ENCODE measurements at regions not wholly inside any gene's neighbourhood (a gene's known extent, or its start where the extent isn't known, plus 50 kb on each side); places are given as distances from the start of the nearest gene placed in this dataset.
"Not testable (repeated sequence)": the region's sequence is repeated elsewhere in the genome, so short reads cannot be mapped to it uniquely, and the experiment has no call there.

GRCh38 chr12:8396225-8397071 lies 59.3 kb upstream of the CLEC6A start:
- not testable (repeated sequence) for H3K27me3 ChIP-seq; H3K36me3 ChIP-seq; H3K9me3 ChIP-seq; H3K4me1 ChIP-seq; H3K4me3 ChIP-seq (ENCODE audit: low read depth, low read length)
- DNase-seq = peak; percentile 61
- 0 out of 2 replicates have a peak, but pooled peaks have one; percentile 33 for TF ChIP-seq CTCF (IDR thresholded peaks at IDR 0.05; ENCODE audit: low read depth, low read length)

DNA sequence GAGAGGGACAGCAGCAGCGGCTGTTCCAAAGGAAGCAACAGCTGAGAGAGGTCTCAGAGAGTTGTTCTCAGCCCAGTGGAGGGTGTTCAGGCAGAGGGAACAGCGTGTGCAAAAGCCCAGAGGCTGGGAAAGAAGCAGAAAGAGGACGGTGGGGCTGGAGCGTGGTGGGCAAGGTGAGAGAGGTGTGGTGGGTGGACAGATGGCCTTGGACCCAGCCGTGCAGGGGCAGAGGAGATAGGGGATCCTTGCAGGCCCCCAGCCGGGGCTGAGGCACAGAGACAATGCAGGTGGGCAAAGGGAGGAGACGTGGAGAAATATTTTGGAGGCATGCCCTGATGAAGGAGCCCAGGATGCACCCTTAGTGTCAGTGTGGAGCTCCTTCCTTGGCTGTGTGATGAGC lies 58.4 kb upstream of the CLEC6A start:
- not testable (repeated sequence) for H3K27me3 ChIP-seq; H3K4me1 ChIP-seq; H3K9me3 ChIP-seq; H3K36me3 ChIP-seq; DNase-seq; H3K4me3 ChIP-seq (ENCODE audit: low read depth, low read length)

DNA sequence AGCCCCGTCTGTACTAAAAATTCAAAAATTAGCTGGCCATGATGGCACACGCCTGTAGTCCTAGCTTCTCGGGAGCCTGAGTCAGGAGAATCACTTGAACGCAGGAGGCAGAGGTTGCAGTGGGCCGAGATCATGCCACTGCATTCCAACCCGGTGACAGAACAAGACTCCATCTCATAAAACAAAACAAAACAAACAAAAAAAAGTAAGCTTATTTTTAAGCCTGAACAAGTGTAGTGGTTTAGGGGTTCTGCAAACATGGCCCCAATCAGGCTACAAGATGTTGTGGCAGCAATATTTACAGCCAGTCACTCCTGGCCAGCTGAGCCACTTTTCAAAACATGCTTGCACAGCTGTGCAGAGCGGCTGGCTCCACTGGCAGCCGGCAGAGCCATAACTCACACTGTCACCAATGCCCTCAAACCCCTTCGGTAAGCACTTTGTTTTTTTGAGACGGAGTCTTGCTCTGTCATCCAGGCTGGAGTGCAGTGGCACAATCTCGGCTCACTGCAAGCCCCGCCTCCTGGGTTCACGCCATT lies 56.2 kb upstream of the CLEC6A start:
- H3K27me3 ChIP-seq; DNase-seq; H3K36me3 ChIP-seq; H3K4me3 ChIP-seq (ENCODE audit: low read depth, low read length); H3K4me1 ChIP-seq; H3K9me3 ChIP-seq: not testable (repeated sequence)

- not testable (repeated sequence) for H3K9me3 ChIP-seq; H3K4me3 ChIP-seq (ENCODE audit: low read depth, low read length); H3K36me3 ChIP-seq; H3K27me3 ChIP-seq; DNase-seq; H3K4me1 ChIP-seq
Observed at GRCh38 chr12:8403834-8404233, 51.9 kb upstream of the CLEC6A start.

DNA sequence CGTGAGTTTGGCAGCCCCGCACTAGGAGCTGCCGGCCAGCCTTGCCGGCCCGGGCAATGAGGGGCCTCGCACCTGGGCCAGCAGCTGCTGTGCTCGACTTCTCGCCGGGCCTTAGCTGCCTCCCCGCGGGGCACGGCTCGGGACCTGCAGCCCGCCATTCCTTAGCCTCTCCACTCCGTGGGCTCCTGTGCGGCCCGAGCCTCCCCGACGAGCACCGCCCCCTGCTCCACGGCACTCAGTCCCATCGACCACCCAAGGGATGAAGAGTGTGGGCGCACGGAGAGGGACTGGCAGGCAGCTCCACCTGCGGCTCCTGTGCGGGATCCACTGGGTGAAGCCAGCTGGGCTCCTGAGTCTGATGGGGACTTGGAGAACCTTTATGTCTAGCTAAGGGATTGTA lies 51.4 kb upstream of the CLEC6A start:
- H3K9me3 ChIP-seq; H3K27me3 ChIP-seq; DNase-seq; H3K36me3 ChIP-seq; H3K4me3 ChIP-seq (ENCODE audit: low read depth, low read length); H3K4me1 ChIP-seq: not testable (repeated sequence)

Measured in BE2C (cell line).